Liver (tissue), 3 donors: ENCODE measurements at regions not wholly inside any gene's neighbourhood (a gene's known extent, or its start where the extent isn't known, plus 50 kb on each side); places are given as distances from the start of the nearest gene placed in this dataset.

Experiments used
- ATF3 ChIP-seq: IDR thresholded peaks from 2 replicates; pipeline ENCODE4 v1.6.1; 2016; ENCODE audit warnings: antibody characterized with exemption
- CTCF ChIP-seq: fragments of 150-350 bp; IDR thresholded peaks from 2 replicates; pipeline ENCODE4 v1.5.1; 2017; ENCODE audit warnings: improper control_type of control experiment, low read depth, low read length; ENCODE audit not compliant: missing input control
- EGR1 ChIP-seq, 2 donors: IDR thresholded peaks; 2 replicates each; pipeline ENCODE4 v1.6.1; 2016 to 2018; ENCODE audit warnings: antibody characterized with exemption in 2 of 2, low read depth in 2 of 2
- FOXA1 ChIP-seq: IDR thresholded peaks from 2 replicates; pipeline ENCODE4 v1.6.1; 2016; ENCODE audit warnings: antibody characterized with exemption
- GABPA ChIP-seq, 2 donors: IDR thresholded peaks in 1 of 2; conservative IDR thresholded peaks in 1 of 2; 2 replicates each; pipeline ENCODE4 v1.6.1; 2016; ENCODE audit warnings: antibody characterized with exemption in 2 of 2, mild to moderate bottlenecking in 1 of 2, moderate library complexity in 1 of 2
- JUND ChIP-seq, 2 donors: IDR thresholded peaks; 2 replicates each; pipeline ENCODE4 v1.6.1; 2016; ENCODE audit warnings: antibody characterized with exemption in 2 of 2
- MAX ChIP-seq: IDR thresholded peaks from 2 replicates; pipeline ENCODE4 v1.6.1; 2016; ENCODE audit warnings: antibody characterized with exemption
- REST ChIP-seq: IDR thresholded peaks from 2 replicates; pipeline ENCODE4 v1.6.1; 2016; ENCODE audit warnings: antibody characterized with exemption, mild to moderate bottlenecking
- RXRA ChIP-seq, 2 donors: IDR thresholded peaks; 2 replicates each; pipeline ENCODE4 v1.6.1; 2017 to 2018; ENCODE audit warnings: antibody characterized with exemption in 2 of 2, mild to moderate bottlenecking in 1 of 2
- SP1 ChIP-seq: IDR thresholded peaks from 2 replicates; pipeline ENCODE4 v1.6.1; 2018; ENCODE audit warnings: antibody characterized with exemption, mild to moderate bottlenecking
- TAF1 ChIP-seq: conservative IDR thresholded peaks from 2 replicates; pipeline ENCODE4 v1.6.1; 2016; ENCODE audit warnings: antibody characterized with exemption, mild to moderate bottlenecking
- YY1 ChIP-seq: IDR thresholded peaks from 2 replicates; pipeline ENCODE4 v1.6.1; 2016; ENCODE audit warnings: antibody characterized with exemption, mild to moderate bottlenecking
- ZBTB33 ChIP-seq: IDR thresholded peaks from 2 replicates; pipeline ENCODE4 v1.6.1; 2016; ENCODE audit warnings: antibody characterized with exemption
- donor health status: healthy.
- donor health status: healthy.

- TF ChIP-seq CTCF (no peak), SP1 (no peak), ATF3 (no peak), EGR1 (IDR thresholded peaks at IDR 0.05; ENCODE audit: low read depth in 2 of 2) (no peak), MAX (no peak), ZBTB33 (no peak), FOXA1 (no peak), TAF1 (no peak), GABPA (IDR thresholded peaks at IDR 0.05 in 1 of 2, conservative IDR thresholded peaks at IDR 0.05 in 1 of 2) (no peak), RXRA (IDR thresholded peaks at IDR 0.05) (no peak), JUND (IDR thresholded peaks at IDR 0.05) (no peak), REST (no peak), YY1 (no peak)
Measured at GRCh38 chr7:3134745-3135144, 91.1 kb upstream of the CARD11 start.
